ENCODE measurements at regions not wholly inside any gene's neighbourhood (a gene's known extent, or its start where the extent isn't known, plus 50 kb on each side); places are given as distances from the start of the nearest gene placed in this dataset.
A peak's percentile ranks its signal among the peaks of the same experiment; 100 is the strongest.

DNA sequence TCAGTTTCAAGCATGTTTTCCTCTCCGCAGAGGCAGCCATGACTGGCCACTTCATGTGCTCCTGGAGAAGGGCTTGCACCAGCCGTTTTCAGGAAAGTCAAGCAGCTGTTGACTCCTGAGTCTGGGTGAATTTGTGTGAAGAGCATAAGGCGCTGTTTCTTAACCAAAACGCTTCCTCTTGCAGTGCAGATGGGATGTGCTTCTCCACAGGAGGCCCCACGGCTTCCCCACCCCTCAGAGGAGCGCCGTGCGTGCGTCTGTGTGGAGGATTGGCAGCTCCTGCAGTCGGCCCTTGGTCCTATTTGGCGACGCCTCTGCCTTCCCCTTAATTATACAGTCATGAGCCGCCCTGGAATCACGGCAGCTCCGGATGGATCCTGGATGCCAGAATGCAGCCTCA lies 54.1 kb upstream of the B3GAT1 start:
- peak; percentile 51 for DNase-seq

DNA sequence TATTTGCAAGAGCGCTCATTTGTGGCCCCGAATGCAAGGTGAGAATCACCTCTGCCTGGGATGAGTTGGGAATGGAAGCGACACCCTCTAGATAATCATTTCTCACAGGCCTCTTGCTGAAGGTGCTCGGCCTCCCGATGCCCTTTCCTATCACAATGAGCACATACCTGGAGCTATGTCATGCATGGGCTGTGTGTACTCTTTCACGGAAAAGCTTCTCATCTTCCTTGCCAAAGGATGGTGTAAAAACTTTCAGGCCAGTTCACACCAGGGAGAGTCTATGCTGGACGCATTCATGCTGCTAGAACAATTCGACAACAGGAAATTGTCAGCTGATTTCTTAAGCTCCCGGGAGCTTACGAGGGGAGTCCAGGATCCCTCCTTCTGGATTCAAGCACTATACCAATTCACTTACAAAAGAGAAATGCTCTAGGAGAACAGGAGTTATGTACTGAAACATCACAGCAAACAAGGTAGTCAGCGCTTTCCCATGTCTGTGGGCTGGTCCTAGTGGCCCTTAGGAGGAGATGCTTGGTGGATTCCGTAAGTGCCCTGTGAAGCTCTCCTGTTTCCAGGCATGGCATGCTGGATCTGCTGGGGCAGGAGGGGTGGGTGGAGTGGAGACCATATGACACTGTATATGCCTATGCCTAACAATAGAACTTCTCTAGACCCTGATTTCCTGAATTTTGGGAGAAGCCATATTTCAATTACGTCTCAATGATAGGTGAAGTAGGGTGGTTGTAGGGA lies 53.1 kb upstream of the B3GAT1 start:
- DNase-seq: no peak

DNA sequence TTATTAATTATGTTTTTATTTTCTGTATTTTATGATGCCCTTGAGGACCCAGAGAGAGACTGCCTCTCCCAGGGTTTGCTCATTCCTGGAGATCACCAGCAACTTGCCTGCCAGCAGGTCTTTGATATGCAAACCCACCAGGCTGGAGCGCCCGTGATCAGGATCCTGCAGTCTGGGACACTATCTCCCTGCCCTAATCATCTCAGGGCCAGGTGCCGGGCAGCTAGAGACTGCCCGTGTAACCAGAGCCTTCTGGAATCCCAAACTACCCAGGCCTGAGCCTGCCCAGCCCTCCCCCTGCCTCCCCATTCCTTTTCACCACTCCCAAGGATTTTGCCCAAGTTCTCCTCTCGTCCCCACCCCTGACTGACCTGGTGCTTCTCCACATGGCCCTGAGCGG lies 52.2 kb upstream of the B3GAT1 start:
- DNase-seq: no peak

DNA sequence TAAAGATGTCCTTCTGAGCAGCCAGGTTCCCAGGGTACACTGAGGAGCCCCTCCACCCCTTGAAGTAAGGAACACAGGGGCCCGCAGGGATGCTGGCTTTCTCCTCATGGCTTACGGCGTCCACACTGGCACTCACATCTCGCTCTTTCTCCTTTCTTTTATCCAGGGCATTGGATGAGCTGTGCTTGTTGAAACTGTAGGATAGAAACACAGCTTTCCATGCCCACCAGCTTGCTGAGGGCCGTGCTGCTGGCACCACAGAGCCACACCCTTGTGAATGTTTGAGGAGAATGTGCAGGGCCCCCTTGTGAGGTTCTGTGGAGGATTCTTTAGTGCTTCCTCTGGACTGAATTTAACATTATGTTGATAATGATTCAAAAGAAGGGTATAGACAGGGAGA lies 51.7 kb upstream of the B3GAT1 start:
- no peak for DNase-seq
